ENCODE measurements at regions not wholly inside any gene's neighbourhood (a gene's known extent, or its start where the extent isn't known, plus 50 kb on each side); places are given as distances from the start of the nearest gene placed in this dataset.

DNA sequence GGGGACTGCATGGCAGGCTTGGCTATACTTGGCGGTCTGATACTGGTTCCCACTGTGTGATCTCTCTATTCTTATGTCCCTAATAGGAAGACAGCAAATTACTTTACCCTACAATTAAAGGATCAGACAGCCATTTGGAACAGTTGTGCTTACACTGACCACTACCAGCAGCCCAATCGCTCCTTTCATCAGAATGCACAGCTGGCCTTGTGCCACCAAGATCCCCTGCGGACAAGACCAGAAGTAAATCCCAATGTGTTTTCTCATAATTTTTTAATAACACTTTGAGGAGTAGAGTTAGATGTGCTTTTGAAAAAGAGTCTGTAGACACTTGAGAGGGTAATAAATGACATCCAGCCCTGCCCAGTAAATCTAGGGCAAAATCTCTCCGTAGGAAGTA lies 297.2 kb upstream of the ZNF32 start:
- DNase-seq: no peak

DNA sequence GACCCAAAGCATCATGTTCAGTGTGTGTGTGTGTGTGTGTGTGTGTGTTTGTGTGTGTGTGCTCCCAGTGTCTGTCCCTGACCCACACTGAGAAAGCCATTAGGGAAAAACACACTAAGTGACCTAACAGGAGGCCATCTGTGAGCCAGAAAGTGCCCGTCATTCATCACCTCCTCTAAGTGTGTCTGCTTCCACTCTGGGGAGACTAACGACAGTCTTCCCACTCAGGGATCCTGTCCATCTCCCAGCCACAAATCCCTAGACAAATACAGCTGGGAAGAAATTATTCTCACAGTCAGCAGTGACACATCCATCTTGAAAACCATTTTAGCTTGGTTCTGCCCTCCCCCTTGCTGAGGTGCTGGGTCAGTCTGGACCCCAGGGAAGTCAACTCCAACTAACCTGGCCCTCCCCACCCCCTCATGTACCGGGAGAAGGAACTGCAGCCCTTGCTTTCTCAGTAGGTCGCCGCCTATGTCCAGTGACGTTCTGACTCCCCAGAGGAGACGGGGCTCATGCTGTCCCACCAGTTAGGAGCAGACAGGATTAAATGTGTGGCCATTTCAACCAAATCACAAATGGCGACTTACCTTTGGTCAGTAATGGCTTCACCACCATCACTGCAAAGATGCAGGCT lies 296.5 kb upstream of the ZNF32 start:
- DNase-seq: no peak

DNA sequence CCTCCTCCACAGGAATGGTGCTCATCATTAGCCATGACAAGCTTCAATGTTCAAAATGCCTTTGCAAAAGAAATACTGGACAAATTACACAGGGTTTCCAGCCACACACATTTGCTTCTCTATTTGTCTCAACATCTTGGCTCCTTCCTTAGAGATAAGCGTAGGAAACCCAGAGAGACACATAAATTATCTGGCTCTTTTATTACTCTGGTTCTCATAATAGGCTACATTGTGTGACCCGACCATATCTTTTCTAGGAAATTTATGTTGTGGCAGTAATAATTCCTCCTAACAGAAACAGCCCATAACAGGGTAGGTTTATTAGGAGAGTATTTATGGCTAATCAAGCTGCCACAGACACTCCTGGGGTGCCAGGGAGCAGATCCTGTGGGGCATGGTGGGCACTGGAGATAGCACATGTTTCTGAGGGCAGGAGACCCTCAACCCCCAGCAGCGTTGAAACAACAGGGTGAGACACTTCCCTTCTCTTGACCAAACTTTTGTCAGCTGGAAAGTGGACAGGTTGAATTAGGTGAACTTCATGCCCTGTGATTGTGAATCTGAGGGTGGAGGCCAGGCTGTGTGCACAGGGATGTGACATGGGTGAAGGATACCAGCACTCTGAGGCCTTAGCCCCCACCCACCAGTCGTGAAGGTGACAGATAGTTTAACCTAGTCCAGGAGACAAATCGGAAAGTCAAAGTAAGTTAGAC lies 295.9 kb upstream of the ZNF32 start:
- DNase-seq: no peak

DNA sequence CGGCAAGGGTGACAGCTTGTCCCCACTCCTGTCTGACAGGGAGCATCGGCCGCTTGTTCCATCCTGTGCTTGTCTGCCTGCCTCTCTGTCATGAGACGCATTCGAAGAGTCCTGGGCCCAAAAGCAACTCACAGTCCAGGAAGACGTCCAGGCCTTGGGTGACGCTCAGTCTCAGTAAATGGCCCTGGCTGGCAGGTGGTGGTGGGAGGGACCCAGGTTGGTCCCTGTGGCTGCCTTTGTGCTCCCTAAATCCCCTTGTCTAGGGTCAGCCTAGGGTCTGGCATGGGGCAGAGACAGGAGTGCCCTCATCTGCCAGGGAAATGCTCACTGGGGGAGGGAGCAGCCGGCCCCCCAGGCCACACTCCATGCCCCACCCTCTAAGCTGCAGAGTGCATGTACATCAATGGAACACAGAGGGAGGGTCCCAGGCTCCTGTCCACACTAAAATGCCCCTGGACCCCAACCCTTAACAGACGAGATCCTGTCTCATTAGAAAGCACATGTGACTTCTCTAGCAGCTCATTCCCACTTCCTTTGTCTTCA lies 295.2 kb upstream of the ZNF32 start:
- DNase-seq: no peak

DNA sequence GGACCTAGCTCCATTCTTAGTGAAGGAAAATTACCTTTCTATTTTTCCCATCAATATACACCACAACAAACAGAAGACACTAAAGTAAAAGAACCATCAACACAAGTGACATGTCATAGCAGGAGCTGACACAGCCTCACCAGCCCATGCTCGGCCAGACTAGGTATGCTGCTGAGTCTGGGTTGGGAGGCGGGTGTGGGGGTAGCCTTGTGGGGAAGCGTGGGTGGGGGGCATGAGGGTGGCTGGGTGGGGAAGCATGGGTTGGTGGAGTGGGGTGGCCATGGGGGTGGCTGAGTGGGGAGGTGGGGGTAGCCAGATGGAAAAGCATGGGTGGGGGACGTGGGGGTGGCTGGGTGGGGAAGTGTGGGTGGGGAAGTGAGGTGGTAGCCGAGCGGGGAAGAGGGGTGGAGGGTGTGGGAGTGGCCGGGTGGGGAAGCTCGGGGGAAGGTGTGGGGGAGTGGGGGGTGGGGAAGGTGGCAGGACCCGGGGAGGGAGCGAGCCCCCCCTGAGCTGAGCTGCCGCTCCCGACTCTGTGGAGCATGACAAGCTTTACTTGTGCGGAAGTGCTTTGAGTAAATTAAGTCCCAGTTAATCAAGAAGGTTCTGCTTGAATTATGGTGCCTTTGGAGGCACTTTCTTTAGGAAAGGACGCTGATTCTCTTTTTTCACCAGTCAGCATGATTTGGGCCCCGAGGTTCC lies 294.6 kb upstream of the ZNF32 start:
- no peak for DNase-seq

DNA sequence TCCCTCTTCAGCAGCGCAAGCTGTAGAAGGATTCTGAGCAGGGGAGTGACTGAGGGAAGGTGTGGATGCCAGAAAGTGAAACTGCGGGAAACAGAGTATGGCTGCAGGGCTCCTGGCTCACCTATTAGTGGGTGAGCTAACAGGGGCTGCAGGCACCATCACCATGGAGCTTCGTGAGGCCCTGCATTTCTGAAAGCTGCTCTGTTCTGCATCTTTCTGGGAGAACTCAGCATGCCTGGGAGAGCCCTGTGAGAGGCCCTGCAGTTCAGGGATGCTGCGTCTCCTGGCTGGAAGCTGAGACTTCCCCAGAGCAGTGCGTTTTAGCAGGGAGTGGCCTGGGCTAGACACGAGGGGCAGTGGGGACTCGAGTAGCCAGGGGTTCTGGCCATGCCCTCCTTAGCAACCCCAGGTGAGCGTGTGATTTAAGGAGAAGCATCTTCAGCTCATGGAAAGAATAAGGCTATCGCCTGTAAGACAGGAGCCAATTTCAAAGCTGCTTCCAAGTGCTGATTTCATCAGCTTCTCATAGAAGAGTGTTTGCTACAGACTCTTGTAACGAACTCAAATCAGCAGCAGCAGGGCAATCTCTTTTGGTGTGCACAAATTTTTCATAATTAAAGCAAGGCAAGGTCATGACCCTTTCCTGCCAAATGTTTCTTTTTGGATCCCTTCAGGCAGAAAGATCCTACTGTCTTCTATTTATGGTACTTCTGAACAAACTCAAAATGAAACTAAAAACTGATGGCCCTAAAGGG lies 293.6 kb upstream of the ZNF32 start:
- no peak for DNase-seq

DNA sequence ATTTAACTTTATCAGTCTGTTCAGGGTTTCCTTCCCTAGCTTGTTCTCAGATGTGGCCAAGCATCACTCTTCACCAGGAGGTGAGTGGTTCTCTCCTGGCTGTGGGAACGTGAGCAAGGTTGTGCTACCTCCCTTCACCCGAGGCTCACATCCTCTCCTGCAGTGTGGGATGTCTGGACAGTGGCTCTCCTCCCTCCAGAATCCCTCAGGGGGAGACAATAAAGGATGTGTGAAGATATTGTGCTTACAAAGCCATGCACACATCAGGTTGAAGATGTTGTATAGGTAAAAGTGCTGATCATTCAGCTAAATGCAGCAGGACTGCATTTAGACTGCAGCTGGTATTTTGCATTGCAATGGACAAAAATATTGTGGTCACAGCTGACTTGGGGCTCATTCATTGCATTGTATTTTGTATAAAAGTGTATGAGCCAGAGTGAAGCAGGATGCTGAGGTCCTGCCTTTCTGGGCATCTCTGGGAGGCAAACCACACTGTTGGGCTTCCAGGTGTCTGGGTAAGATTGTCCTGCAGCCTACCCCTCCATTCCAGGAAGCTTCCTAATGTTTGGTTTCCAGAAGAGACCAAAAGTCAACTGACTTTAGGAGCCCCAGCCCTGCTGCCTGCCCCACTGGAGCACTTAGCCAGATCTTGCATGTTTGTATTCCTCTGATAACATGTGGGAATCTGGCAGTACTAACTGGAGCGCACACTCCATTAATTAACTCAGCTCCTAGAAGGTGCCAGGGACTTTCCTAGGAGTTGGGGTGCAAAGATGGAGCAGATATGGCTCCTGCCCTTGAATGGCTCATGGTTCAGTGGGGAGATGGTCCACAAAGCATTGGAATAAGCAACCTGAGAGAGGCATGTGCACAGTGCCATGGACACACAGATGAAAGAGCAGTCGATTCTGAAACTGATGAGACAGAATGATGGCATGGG lies 292.5 kb upstream of the ZNF32 start:
- DNase-seq: no peak

DNA sequence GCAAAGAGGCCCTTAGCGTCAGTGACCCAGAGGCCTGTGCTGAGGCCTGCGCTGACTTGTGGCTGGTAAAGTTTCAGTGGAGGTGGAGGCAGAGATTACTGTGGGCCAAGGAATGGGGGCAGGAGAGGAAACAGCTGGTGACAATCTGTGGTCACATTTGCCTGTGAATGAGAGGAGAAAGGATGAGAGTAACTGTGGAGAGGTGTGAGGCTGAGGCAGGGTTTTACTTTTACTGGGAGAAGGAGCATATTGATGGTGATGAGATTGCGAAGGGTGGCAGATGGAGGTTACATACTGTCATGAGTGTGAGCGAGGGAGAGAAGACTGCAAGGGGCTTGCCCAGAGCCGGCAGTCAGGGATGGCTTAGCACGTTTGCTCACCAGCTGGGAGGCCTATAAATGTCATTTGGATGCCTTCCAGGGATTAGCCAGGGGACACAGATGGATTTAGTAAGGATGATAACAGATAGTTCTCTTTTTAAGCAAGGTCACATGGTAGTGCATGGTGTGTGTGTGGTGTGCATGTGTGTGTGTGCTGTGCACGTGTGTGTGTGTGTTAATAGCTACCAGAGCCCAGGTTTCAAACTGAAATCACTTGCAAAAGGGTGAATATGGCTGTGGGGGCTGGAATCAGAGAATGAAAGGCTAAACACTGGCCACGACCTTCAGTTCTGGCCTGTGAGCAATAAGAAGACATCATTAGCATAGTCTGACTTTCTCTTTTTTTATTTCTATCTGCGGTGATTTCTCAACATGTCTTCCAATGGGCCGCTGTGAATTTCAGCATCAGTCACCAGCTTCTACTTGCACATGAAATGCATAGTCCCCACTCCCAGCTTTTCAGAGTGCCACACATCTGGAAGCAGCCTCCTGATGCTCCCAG lies 291.5 kb upstream of the ZNF32 start:
- DNase-seq: peak; percentile 22 to 32

DNA sequence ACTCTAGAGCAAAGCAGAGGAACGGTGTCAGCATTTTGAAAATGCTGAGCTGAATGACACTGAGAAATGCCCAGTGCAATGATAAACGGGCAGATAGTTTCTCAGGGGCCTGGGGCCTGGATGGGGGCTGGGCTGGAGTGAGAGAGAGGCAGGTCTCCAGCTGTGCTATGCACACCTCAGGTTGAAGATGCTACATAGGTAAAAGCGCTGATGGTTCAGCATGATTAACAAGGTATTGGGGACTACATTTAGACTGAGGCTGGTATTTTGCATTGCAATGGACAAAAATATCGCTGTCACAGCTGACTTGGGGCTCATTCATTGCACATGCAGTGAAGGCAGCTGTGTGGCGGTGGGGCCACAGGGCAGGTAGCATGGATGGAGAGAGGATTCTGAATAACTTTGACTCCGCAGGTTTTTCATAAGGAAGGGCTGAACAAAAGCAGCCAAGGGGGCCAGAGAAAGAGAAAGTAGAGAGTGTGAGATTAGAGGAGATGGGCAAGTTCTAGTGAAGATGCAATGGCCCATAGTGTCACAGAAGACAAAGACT lies 290.8 kb upstream of the ZNF32 start:
- no peak for DNase-seq

DNA sequence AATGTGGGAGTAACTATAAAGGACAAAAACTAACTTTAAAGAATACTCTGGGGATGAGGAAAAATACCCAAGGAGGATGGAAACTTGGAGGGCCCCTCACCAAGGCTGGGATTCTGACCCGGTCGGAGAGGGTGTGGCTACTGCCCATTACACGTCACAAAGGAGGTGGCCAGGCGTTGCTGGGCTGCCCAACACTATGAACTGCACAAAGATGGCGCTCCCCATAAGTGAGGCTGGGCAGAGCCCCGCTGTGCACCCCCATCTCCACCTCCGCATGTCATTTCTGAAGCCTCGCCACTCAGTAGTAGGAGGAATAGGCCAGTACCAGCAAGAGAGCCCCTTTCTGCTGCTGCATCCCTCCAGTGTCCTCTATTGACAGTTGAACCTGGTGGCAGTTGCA lies 290.1 kb upstream of the ZNF32 start:
- DNase-seq: no peak

DNA sequence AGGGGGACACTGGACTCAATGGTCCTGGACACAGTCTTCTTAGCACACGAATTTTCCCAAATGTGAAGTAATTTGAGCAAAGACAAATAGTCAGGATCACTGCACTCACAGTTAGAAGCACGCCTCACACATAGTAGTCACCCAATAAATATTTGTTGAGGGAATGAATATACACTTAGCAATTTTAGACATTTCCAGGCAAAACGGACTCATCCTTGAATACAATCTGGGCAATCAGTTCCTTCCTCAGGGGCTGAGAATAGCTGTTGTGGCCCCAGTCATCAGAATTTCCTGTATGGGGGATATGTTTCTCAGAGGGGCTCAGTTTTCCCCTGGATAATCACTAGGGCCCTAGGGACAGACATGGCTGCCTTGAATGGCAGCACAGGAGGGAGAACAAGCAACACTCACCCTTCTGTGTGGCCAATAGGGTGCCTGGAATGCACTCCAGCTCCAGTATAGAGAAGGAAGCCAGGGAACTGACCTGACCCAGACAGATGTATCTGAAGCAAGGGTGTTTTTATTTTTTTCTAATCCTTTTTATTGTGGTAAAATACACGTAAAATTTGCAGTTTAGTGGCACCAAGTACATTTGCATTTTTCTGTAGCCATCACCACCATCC lies 282.7 kb upstream of the ZNF32 start:
- no peak for DNase-seq

DNA sequence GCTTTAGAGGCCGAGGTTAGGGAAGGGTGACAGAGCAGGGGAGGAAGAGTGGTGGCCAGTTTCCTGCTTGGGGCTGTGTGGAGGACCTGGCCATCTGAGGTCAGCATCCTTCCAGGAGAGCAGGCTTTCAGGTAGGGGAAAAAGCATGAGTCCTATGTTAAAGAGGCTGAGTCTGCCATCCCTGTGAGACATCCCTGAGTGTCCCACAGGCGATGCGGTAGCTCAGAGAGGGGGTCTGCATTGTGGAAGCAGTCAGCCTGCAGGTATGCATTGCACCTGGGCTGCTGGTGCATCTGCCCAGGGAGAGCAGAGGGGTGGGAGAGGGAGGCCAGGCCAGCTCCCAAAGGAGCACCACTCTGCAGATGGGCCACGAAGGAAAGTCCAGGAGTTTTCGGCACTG lies 282.1 kb upstream of the ZNF32 start:
- DNase-seq: no peak

DNA sequence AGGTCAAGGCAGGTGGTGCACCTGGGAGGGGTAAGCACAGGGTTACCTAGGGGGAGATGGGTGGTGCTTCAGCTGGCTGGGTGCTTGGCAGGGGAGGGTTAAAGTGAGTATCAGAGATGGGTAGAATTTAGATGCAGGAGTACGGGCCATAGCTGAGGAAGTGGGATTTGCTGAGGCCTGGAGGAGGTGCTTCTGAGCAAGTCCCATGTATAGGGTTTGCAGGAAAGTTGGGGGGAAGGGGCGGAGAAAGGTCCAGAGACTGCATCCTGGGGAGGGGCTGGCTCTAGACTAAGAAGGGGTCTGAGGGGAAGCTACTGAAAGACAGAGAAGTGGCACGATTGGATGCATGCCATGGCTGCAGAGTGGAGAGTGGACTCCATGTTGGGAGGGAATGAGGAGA lies 281.6 kb upstream of the ZNF32 start:
- DNase-seq: no peak

DNA sequence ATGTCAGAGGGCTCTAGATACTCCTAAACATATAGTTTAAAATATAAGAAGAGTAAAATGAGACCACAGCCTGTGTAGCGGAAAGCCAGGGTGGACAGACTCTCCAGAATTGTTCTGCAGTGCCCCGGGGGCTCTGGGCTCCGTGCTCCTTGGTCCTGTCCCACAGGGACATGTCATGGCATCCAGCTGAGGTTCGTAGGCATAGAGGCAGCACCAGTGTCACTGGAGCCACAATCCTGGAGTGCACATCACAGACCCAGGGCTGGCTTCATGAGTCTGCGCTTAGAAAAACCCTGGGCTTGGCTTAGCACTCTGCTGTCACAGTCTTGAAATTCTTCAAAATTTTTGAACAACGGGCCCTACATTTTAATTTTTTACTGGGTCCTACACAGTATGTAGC lies 280.4 kb upstream of the ZNF32 start:
- no peak for DNase-seq

DNA sequence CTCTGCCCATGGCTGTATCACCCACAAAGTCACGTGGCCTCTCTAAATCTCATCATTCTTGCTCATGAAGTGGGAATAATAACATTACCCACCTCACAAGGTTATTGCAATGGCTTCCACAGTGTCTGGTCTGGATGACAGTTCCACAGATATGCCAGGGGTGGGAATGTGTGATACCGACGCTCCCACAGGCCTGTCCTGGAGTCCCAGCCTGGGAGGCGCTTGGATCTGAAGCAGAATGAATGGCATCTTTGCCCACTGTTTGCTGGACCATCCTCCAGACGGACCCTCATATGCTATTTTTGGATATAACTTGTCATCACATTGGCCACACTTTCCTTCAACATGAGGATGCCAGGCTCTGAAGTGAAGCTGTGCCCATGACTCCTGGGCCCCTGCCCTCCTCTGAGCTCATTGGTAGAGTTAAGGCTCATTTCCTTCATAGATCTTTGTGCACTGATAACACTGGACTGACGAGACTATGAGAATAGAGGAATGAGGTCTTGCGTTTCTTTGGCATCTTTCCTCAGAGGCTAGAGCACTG lies 279.8 kb upstream of the ZNF32 start:
- DNase-seq: no peak

DNA sequence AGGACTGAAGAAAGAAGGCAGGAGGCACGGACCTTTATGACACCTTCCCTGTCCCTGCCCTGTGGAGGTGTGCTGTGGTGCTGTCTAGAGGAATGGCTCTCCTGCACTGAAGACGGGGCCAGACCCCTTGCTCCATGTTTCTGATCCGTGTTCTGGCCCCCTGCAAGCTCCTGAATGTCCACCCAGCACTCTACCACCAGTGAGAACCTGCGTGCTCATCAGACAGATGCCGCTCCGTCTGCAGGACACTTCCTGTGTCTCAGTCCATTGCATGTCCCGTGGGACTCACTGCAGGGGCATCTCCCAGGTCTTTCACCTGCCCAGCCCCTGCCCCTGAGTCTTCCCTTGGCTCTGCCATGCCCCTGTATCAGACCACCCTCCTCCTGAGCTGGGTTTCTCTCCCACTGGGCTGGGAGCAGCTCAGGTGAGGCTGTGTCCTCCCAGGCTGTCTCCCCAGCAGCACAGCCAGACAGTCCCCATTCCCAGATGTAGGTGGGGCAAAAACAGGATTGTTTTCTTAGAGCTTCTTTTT lies 278.3 kb upstream of the ZNF32 start:
- no peak for DNase-seq

DNA sequence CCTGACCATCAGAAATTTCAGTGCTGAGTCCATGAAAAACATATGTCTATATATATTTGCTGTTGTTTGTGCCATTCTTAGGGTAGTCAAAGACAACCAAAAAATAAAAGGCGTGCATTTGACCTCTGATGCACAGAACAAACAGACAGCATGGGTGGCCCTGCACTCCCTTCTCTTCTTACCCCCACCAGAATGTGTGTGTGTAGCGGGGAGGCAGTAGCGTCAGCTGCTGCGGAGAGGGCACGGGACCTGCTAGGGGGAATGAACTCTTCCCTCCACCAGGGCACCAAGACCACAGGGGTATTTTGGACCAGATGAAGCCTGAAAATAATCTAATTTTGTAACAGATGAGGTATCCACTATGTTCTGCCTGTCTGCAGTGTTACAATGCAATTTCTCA lies 277.7 kb upstream of the ZNF32 start:
- no peak for DNase-seq

DNA sequence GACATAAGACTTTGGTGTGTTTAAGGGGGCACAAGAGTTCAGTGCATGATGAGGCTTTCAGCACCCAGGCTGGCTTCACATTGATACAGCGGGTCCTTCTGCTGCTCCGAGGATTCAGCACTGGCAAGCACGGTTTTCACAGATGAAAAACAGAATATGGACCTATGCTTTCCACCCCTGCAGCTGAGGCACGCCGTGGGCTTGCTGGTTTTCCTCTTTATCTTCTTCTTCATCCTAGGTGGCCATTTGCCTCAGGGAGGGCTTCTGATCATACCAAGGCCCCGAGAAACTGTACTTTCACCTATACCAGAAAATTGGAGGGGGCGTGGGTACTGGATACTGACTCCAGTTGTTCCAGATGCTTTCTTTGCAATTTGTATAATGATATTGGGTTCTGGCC lies 277.1 kb upstream of the ZNF32 start:
- no peak for DNase-seq

DNA sequence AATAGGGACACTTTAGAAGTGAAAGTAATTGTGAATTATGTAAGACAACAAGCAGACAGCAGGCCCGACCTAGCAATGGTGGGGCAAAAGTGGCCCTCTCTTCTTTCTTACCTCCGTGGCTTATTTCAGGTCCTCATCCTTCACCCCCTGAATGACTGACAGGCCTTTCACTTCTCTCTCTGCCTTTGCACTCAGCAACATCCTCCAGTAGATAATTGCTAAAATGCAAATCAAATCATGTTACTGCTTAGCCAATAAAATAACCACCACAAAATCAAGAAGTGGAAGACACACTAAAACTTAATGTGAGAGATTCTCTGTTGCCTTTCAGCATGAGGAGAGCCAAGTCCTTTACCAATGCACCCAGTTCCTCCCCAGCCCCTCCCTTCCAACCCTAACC lies 274.6 kb upstream of the ZNF32 start:
- DNase-seq: no peak

All from cerebellar nuclear complex (tissue), 1 donor.